HG03342 (cell line): ENCODE measurements at regions not wholly inside any gene's neighbourhood (a gene's known extent, or its start where the extent isn't known, plus 50 kb on each side); places are given as distances from the start of the nearest gene placed in this dataset.
"Not testable (repeated sequence)": the region's sequence is repeated elsewhere in the genome, so short reads cannot be mapped to it uniquely, and the experiment has no call there.

Source experiments
- ATAC-seq: cut with Tn5 transposase; IDR thresholded peaks from one replicate; pipeline ENCODE4 v1.9.1; 2021; ENCODE audit warnings: mild to moderate bottlenecking, moderate library complexity; ENCODE audit not compliant: unreplicated experiment

DNA sequence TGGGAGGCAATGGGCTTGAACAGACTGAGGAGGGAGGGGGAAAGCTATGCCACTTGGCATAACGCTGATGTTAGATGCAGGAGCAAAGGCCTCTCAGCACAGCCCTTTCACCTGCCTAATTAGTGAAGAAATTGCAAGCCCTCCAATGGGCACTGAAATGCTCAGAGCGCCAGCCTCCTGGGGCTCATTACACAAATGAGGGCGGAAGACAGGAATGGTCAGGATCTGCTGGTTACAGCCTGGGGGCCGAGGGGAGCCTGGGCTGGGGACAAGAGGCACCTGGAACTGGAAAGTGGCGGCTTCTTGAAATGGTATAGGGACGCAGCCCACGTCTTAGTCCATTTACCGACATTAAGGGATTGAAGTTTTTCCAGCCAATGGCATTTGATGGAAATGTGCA lies 50.2 kb upstream of the PLET1 start:
- ATAC-seq = no peak

DNA sequence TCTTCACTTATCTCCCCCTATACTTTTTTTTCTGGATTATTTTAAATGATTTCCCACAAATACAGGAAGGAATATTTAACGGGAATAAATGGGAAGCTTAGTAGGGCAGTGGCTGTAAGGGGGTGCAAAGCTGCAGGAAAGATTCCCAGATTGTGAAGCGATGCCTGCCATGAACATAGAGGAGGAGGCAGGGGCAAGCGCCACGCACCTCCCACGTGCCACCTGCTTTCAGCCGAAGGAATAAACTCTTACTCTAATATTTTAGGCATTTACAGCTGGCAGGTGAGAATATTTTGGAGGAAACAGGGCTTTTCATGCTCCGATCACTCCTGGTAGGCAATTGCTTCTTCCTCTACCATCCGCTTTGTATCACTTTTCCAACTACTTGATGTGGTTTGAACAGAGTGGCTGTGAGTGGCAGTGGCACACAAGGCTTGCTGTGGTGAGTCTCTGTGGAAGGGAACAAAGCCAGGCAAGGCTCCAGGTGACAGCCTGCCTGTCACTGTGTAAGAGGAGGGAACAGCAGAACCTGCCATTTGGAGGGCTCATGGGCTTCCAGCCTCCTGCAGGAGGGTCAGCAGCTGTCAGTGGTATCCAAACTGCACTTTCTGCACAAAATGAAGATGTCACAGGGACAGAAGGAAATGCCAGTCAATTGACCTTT lies 54.5 kb upstream of the PLET1 start:
- no peak for ATAC-seq

DNA sequence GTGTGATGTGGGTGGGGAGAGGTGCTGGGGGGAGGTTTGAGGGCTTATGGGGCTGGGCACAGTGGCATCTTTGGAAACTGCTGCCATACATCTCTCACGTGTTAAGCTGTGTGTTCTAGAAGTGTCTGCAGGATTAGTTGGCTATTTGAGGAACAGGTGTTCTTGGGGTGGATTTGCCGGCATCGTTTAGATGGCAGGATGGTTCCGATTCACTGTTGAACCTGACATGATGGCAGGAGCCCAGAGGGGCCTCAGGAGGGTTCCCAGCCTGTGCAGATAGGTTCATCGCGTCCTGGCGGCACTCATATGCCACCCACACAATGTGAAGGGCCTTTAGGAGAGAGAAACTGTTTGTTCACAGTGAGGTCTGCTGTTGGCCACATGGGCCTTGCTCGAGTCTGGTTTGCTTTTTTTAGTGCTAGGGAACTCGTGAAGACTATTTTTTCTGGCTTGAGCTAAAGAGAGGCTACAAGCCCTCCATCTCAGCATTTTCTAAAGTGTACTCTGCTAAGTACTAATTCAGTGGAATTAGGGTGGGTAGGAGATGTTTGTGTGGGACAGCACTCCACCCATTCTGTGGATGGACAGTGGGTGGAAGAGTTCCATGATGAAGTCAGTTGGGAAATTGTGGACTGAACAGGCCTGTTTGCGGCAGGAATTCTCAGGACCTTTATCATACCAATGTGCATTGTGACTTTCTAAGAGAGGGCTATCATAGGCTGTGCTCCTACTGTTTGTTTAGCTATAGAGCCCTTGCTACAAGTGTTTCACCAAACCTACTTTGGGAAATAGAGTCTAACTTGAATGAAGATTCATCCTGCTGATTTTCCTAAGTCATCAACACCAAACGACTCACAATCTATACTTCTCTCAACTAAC lies 55.4 kb upstream of the PLET1 start:
- no peak for ATAC-seq

DNA sequence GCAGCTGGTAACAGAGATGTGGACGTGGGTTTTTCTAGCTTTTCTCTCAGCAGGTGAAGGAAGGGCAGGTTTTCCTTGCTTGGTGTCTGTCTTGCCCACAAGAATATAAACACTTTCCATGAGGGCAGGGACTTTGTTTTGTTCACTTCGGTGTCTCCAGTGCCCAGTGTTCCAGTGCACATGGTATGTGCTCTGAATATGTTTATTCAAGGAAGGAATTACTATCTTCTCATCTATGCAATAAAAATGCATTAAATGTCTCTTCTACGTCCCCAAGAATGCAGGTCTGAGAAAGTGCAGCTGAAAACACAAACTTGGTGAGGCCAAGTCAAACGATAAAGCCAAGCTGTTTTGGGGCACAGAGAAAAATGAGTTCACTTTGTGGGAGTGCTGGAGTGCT lies 56.3 kb upstream of the PLET1 start:
- ATAC-seq = no peak

DNA sequence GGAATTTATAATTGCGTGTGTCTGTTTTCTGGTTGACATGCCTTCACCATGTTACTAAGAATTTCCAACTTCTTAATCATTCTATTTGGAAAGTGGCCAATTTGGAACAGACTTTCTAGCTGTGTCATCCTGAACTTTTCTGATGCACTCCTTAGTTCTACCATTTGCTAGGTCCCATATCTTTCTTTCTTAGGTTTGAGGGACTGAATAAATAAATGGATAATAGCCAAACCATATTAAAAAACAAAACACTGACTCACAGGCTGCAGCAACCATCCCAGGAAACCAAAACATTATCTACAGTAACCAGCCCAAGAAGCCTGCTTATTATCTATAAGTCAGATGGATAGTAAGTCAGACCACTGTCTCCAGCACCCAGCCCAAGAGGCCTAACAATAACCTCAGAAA lies 57.5 kb upstream of the PLET1 start:
- ATAC-seq = no peak

DNA sequence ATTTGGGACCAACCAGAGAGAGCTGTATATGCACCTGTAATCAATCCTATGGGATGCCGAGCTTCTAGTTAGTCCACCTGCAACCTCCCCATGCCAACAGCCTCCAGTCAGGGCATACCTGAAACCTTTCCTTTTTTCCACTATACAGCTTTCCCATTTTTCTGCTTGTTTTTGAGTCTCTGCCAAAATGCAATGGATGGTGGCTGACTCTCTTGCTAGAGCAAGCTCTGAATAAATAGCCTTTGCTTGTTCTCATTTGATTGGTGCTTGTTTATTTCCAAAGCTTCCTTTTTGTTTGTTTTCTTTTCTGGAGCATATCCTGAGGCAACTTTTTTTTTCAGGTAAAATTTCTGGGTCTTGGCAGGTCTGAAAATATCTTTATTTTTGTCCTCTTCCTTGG lies 58.0 kb upstream of the PLET1 start:
- ATAC-seq = no peak

DNA sequence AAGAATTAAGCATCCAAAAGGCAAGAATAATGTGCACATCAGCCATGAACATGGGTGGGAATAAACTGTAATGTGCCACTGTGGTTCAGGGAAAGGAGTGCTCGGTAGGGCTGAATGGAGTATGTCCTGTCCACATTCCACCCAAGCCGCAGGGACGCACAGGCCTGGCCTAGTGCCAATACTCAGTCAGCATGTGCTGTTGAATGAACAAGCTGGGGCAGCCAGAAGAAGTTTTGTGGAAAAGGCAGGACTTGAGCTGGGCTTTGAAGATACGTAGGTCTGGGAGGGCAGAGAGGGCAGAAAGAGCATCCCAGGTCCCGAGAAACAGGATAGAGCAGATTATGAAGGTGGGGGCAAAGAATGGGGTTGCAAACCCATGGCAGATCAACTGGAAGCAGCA lies 60.0 kb upstream of the PLET1 start:
- no peak for ATAC-seq

DNA sequence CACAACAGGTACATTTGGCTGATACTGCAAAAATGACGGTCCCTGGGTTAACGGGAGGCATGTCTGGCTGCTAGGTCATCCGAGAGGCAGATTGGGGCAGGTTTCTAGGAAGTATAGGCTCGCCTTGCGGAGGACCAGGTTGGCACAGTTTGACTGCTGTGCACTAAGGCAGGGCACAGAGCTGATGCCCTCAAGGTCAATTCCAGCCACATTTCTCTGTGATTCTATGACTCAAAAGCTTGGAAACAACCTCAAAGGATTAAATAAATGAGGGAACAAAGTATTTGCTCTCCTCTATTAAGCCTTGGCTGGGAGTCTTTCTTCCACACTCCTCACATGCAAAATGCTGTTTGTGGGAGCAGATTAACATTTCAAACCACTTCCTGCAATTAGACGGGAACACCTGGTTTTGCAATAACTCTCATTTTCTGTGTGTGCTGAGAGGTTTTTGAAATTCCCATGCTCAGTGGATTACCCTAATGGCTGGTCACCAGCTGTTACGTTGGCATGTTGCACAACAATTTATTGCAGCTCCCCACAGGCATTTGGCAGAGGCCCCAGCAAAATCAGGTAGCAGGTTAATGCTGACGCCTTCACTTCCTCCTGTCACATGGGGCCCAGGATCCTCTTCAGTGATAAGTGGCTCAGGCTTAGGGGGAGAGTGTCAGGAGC lies 61.0 kb upstream of the PLET1 start:
- no peak for ATAC-seq

DNA sequence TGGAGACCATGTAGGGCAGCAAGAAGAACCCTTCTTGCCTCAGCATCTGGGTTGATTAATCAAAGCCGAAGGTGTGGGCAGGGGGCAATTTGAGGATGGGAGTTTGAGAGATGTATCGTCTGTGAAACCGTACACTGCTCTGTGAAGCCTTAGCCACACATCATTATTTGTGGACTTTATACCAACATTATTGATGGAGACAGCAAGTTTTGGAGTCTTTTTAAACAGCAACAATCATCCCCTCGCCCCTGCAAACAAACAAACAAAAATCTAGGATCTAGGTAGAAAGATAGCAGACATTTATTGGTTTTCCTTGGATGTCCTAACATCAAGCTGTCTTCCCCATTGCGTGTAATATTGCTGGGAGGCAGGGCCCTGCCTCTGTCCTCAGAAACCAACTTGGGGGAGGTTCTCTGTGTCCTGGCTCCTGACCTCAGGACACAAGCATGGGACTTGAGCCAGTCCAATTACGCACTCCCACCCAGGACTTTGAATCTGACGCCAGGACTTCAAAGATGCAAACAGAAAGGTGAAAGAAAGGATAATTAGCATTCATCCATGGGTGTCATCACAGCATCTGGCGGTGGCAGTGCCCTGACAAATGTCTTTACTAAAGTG lies 61.6 kb upstream of the PLET1 start:
- no peak for ATAC-seq

DNA sequence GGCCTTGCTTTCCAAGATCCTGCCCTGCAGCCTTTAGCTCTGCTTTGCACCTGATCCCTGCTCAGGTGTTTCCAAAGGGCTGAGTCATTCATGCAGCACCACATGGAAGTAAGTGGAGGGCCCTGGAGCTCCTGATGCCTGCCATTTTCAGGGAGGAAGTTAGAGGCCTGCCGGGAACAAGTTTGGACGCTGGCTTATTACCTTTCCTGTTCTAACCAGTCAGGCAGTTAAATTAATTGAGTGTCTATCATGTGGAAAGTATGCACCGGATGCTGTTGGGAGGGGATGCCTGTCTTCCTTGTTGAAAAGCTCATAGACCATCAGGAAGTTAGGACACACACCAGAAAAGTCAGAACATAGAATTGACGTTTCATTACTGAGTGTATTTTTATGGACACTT lies 73.7 kb upstream of the PLET1 start:
- ATAC-seq = no peak

DNA sequence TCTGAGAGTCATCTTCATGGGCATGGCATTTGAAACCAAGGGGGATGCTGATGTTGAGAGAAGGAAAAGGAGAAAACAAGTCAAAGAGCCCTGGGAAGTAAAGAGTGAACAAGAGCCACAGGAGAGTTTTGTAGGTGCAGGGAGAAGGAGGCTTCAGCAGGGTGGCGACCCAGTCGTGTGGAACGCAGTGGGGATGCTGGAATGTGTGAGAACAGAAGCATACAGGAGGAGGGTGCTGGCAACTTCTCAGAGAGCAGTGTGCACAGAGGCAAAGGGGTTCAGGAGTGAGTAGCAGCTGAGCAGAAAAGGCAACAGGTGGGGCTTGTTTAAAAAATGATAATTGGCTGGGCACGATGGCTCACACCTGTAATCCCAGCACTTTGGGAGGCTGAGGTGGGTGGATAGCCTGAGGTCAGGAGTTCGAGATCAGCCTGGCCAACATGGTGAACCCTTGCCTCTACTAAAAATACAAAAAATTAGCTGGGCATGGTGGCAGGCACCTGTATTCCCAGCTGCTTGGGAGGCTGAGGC lies 75.8 kb upstream of the PLET1 start:
- no peak for ATAC-seq

DNA sequence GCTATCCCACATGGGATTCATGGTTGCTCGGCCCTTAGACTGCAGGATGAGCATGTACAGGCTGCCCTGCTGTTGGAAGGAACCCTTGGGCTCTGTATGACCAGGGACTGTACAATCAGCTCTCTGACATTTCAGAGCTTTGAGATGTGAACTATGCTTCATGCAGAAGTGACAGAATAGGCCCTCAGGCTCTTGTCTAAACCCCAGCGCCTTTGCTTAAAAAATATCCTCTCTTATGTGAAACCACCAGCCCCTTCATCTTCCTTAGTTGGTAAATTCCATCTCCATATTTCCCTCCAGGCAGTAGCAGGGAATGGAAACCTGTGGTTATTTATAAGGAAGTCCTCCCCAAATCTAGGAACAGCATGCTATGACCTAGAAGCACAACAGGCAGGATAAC lies 78.9 kb upstream of the PLET1 start:
- ATAC-seq = no peak

DNA sequence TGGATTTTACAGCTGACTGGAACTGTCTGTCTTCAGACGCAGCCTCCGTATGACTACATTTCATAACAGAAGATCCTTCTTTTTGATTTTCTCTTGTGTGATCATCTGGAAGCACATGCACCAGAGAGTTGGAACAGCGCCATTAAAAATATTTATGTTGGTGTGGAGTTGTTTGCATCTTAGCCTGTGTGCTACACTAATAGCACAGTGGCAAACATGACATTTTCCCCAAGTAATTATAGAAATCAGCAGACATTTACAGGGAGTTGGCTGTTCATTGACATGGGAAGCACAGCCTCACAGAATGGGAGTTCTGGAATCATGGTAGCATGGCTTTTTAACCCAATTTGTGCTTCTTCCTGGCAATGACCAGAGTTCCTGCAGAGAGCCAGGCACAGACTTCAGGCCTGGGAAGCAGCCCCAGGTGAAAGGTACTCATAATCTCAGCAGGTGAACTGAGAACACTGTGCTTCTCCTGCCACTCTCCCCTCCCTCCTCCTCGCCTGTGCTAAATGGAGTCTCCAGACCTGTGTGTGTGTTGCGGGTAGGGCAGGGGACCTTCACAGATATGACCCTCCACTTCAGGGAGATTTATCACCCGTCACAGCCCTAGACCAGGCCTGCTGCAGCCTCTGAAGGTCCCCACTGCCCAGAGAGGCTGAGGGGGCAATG lies 82.8 kb upstream of the PLET1 start:
- ATAC-seq = no peak

DNA sequence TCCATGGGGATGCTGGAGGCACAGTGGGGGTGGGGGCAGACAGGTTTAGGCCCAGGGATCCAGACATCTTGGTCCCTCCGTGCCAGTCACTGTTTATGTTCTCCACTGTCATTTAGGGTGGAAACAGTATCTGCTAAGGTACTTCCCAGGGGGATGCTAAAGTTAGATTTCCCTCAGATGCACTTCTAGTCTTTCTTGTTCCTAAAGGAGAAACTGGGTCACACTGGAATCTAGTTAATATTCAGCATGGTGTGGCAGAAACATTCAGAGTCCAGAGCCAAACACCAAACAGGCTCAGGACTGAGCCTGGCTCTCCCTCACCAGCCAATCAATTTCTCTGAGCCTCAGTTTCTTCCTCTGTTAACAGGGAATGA lies 83.4 kb upstream of the PLET1 start:
- no peak for ATAC-seq

DNA sequence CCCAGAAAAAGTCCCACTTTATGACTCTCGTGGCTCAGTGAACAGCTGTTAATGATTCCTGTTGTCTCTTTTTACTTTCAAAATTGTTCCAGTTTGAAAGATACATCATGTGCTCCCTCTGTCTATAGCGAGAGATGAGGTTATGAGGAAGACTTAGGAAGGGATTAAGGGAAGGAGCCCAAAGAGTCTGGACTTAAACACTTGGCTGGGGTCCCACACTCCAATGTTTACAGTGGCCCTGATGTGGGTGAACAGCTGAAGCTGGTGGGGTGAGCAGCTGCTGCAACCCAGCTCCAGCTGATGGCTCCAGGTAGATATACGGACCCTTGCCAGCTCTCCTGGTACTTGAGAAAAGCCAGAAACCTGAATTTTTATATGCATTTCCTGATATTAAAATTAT lies 84.5 kb upstream of the PLET1 start:
- no peak for ATAC-seq

DNA sequence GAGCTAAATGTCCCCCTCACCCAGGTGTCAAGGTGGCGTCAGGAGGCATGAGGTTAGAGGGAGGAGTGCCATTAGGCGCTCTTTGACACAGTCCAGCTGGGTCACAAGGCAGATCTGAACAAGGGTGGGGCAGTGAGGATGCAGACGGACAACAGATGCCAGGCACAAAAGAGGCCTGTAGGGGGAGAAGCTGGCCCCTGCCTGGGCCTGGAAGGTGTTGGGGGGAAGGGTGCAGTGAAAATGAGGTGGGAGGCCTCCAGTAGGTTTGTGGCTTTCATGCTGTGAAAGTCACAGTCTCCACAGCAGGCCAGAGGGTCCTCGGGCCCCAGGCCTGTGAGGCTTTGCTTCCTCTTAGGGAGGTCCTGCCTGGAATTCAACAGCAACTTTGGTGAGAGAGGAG lies 85.0 kb upstream of the PLET1 start:
- ATAC-seq = no peak

DNA sequence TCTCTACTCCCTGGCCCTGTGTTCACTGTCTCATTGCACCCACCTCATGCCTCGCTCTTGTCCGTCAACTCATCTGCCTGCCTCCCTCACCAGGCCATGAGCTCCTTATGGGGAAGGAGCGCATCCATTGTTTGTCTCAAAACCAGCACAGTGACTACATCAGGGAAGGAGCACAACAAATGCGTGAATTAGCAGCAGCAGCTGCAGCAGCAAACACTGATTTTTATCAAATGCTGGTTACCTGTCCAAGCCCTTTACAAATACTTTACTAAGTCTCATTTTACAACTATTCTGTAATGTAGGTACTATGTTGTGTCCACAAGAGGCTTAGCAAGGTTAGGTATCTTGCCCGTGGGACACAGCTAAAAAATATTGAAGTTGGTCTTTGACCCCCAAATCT lies 85.9 kb upstream of the PLET1 start:
- ATAC-seq = no peak

DNA sequence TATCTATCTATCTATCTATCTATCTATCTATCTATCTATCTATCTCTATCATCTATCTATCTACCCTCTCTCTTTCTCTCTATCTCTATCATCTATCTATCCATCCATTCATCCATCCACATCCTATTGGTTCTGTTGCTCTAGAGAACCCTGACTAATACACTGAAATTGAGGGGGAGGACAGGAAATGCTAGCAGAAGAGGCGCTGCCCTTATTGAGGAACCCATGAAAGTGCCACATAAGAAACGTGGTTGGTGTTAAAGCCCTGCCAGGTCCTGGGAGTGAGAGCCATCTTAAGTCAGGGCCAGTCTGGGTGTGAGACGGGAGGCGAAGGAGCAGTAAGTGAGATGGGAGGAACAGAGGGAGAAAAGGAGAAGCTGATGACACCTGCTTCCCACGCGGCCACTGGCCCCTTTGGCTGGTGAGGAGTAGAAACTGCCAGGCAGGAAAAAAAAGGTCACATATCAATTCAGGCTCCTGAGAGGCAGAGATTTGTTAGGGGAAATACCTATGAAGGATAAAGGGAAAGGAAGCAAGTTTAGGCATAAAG lies 87.9 kb upstream of the PLET1 start:
- no peak for ATAC-seq

DNA sequence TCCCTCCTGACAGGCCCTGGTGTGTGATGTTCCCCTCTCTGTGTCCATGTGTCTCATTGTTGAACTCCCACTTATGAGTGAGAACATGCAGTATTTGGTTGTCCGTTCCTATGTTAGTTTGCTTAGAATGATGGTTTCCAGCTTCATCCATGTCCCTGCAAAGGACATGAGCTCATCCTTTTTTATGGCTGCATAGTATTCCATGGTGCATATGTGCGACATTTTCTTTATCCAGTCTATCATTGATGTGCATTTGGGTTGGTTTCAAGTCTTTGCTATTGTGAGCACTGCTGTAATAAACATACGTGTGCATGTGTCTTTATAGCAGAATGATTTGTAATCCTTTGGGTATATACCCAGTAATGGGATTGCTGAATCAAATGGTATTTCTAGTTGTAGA lies 90.8 kb upstream of the PLET1 start:
- not testable (repeated sequence) for ATAC-seq

DNA sequence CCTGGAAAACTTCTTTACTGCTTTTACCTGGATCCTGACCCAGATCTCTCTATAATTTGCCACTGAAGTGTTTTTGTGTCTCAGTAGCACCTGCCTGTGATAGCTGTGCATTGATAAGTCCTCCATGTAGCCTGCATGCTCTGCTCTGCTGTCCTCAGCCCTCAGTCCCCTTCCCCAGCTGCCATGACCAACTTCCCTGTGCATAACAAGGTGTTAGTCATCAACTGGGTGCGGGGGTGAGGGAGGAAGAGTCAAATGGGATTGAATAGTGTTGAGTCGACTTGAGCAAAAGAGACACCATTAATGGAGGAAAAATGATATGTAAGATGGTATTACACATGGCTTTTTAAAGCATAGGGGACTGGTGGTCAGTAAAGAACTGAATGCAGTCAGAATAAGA lies 92.2 kb upstream of the PLET1 start:
- no peak for ATAC-seq

DNA sequence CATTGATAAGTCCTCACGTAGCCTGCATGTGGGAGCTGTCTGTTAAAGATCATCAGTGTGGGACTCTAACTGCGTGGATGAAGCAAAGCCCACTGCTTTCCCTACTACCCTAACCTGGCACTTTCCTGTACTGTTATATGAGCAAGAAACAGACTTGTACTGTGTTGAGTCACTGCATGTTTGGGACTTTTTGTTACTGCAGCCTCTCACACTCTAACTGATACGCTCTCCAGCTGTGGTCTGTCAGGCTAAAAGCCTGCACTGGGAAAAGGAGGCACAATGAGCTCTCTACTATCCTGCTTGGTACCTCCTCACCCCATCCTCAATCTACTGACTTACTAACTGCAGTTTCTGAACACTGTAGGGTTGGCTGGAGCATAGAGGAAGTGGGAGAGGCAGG lies 93.7 kb upstream of the PLET1 start:
- no peak for ATAC-seq
